Stimulated activated CD8-positive, alpha-beta memory T cell treated with anti-CD3 and anti-CD28 coated beads, Interleukin-4, amount 100 ng/mL, for 4 hours (primary cell): ENCODE measurements at regions not wholly inside any gene's neighbourhood (a gene's known extent, or its start where the extent isn't known, plus 50 kb on each side); places are given as distances from the start of the nearest gene placed in this dataset.

ENCODE experiments used
- DNase-seq, 2 donors: peaks; one replicate each; pipeline ENCODE4 v3.0.0-alpha.2; 2020; ENCODE audit warnings: low read depth in 2 of 2, low spot score in 1 of 2

DNA sequence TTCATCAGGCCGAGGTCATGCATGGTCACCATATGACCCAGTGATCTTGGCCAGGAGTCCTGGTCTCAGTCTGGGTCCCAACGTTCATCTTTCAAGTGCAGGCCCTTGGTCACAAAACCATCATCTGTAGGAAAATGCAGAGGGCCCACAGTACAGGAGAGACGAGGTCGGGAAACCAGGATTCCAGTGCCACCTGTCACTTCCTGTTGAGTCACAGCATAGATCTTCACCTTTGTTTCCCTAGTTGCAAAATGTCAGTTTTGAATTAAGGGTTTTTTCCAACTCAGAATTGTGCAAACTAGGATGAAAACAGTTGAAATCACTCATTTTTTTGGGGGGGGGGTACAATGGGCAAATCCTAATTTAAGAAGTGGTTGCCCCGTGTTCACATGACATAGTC, 162.2 kb downstream of the INSIG2 start:
- no peak for DNase-seq

DNA sequence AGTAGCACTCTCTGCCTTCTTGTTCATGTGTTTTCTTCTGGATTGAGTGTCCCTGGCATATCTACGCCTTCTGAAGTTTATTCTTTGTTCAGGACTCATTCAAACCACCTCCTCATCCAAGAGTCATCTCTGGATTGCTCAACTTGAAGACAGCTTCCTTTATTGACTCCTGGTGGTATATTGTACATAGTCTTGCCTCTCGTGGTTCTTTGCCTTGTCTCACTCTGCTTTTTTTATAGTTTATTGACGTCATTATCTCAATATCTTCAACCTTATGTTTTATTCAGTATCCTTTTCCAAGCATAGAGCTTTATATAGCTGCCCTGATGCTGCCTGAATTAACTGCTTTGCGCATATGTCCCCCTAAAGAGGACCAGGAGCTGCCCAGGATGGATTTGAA, 161.7 kb downstream of the INSIG2 start:
- DNase-seq = no peak

DNA sequence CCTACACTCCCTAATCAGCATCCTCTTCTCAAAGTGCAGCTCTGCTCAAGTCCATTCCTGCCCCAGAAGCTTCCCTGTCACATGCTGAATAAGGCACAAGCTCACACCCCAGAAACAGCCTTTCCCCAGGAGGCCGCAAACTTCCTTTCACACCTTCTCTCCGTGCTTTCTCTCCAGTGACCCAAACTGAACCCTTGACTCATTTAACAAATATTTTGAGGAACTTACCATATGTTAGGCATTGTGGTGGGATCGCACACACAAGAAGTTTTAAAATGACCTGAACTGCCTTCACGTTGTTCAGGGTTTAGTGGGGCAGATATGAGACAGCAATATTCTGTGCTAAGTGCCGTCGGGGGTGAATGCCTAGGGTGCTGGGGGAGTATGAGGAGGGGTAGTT, 161.3 kb downstream of the INSIG2 start:
- DNase-seq = no peak

DNA sequence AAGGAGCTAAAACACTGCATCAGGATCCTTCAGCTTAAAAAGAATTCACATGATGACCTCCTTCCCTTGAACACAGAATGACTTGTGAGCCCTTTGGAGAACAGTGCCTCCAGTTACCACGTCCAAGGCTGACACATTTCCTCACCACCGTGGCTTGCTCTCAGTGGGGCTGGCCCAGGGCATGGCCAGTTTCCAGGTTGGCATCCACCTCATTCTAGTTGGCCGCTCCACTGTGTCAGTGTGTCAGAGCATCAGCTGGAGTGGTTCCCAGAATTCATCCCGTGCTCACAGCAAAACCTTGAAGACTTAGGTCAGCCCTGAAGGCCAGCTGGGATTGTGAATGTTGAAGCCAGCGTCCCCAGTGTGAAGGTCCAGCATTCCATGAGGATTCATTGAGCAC, 158.5 kb downstream of the INSIG2 start:
- no peak for DNase-seq

DNA sequence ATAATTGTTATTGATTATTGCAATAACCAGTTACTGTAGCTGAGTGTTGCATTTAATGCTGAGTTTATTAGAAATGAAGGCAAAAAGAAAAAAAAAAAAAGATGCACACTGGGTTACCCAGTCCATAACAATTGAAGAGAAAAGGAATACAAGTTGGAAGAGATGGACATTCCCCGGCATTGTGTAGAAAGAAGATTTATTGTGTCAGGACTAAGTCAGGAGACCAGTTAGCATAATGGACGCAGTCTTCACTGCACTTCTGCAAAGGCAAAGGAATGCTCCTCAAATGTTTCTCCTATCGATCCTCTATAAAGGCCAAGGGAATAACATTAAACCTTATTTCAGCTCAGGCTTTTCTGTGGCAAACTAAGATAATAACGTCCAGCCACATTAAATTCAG, 157.8 kb downstream of the INSIG2 start:
- DNase-seq = no peak

DNA sequence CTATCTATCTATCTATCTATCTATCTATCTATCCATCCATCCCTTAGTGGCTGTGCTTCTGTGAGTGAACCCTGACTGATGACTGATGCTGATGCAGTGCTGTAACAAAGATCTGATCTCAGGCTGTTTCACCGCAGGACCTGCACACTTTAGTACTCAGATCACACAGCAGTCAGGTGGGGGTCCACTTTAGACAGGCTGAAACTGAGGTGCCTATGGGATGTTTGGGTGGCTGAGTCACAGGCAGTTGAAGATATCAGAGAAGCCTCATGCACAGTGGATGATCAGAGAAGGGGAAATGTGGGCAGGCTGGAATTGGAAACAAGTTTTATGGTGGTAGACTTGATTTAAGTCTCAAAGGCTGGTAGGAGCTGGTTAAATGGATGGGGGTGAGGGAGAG, 156.4 kb downstream of the INSIG2 start:
- DNase-seq = no peak

DNA sequence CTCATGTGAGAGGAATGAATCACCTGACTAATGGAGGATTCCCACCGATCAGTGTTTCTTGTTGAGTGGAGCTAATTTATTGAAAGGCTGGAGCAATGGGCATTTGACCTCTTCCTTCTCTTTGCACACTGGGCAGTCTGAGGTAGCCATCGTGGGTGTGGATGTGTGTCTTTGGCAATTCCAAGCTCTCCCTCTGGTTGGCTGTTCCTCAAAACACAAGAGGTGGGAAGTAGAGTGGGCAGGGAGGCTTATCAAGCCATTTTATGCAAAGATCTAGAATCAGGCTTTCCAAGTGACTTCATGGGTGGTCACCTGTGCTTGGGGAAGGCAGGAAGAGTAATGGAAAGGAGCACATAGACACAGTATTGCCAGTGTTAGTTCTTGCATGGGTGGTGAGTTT, 154.8 kb downstream of the INSIG2 start:
- DNase-seq = no peak

DNA sequence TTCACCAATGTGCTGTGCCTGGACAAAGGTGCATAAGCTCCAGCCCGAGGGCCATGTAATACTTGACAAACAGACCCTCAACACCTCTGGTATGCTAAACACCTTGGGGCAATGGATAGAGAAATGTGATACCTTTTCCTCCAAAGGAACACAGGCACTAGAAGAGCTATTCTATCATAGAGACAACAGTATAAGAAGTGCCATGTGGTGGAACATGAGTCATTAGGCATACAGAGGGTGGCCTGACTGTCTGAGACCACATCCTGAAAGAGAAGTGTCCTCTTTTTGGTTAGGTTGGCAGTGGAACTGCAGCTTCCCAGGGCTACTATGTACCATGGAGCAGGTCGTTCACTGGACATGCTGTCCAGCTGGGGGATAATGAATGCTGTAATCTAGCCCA, 153.9 kb downstream of the INSIG2 start:
- DNase-seq = no peak

DNA sequence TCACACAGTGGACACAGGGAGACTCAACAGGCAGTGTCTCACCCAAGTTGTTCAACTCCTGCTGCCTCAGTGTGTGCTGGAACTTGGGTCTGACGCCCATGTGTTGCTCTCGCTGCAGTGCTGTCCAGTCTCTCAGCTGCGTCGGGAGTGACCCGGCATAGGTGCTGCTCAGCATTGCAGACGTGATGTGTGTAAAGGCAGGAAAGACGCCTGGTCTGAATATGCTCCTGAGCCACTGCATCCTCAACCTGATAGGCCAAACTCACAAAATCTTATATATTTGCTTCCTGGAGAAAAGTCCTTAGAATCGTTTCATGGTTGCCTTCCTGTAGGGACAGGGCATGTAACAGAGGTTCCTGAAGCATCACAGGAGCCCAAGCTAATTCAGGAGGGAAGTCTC, 152.9 kb downstream of the INSIG2 start:
- no peak for DNase-seq

DNA sequence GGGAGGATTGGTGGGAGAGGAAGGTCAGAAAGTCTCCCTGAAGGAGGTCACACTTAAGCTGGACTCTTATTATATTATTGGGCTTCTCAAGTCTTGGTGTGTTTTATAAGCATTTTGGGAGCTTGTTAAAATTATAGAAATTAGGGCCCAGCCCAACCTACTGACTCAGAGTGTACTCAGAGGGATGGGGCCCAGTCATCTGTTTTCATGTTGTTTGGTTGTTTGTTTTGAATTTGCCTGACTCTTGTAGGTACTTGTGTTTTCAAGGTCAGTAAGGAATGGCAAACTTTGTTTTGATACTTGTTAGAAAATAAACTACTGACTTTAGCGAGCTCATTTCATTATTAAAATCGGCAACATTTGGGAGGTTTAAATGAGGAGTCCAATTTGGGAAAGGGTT, 152.0 kb downstream of the INSIG2 start:
- no peak for DNase-seq

DNA sequence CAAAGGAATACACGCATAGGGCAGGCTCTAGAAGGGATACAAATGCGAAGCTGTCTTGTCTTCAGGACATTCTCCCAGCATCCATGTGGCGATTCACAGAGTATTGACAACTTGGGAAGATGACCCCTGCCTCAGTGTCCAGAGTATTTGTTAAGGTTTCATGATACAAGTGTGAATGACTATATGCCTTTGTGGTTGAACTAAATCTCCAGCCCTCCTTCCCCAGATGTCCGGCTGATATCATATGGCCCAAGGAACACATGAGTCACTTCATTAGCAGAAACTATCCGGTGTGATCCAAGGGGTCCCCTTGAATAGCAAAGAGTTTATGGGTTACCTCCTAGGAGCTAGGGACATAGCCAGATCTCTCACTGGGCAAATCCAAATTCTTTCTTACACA, 151.0 kb downstream of the INSIG2 start:
- DNase-seq = no peak

DNA sequence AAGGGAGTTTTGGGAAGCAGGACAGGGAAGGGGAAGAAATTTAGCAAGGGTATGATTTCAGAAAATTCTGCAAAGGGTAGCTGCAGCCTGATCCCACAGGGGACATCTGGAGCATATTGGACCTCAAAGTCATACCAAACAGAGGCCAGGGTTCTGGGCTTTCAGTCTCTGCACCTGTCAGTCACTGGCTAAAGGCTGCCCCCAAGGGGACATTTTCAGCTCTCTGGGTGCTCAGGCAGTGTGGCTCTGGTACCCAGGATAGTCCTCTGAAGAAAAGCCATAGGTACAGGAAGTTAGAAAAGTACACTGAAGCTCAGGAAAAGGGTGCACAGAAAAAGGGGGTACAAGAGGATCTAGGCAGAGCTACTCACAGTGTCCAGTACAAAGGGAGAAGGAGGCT, 149.2 kb downstream of the INSIG2 start:
- DNase-seq = no peak

DNA sequence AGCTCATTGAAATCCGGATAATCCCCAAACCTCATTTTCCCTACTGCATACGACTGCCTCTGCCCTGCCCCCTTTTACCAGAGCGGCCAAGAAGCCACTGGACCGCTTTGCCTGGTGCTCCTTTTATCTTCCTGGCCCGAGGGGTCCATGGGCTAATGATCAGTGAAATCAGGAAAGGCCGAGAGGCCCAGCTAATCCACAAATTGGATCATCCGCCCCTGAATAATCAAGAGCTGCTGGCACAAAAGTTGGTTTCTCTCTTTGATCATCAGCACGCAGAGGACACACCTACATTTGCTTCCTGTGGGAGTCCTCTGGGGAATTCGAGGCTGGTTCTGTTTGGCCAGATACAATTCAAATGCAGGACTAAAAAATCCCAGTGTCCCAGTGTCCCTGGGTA, 144.5 kb downstream of the INSIG2 start:
- no peak for DNase-seq

DNA sequence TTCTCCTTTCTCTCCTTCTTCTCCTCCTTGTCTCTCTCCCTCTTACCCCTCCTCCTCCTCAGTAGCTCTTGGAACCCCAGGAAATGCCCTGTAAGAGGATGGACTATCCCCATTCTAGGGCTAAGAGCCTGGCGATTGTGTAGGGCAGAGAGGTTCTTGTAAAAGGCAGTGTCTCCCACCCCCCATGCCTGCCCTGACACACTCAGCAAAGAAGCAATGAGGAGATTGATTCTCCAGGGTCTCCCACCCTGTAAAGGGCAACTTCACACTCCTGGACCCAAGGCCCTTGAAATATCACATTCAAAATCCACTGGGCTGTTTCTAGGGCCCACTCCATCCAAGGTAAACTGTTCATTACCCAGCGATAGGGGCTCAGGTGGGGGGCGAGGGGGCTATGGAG, 144.1 kb downstream of the INSIG2 start:
- DNase-seq = no peak

DNA sequence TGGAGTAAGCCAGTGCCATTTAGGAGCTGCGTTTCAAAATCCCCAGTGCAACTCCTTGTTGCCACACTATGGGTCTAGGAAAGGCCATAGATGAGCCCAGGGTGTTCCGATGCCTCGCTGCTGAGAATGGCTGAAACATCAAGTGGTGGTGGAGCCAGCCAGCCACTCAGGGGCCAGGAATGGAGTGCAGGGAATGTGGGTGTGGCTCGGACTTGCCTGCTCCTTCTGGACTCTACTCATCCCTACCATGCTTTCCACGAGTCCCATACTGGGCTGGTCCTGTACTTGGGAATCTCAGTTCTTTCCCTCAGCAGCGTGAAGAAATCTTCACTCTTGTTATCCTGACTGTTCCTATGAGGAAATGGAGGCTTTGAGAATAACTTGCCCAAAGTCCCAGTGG, 143.5 kb downstream of the INSIG2 start:
- DNase-seq = no peak

DNA sequence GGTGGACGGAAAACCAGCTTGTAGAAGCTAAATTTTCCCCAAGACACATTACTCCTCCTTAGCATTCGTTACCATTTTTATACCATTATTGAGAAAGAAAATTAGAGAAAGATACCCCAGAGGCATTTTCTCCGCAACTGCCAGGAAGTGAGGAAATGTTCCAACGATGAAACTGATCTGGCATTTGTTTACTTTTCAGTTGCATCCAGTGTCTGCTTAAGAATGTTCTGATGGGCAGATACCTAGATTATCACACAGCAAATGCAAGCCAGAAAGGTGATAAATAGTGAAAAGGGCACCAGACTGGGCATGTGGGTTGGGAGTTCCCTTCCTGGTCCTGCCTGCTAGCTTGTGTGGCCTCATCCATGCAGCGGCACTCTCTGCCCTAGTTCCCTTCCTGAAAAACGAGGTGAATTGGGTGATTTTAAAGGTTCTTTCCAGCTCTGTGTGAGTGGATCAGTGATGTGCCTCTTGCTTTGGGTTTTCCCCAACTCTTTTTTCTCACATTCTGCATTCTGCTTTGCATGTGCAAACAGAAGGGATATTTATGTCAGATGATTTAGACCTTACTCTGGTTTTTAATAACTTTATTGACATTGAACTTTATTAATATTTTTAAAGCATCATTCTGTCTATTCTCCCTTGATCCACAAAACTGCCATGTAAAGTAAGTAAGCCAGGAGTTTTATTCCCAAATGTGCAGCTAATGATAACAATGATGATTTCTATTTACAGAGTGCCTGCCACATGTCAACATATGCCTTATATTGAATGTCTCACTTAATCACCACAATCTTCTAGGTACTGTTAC, 139.6 kb downstream of the INSIG2 start:
- DNase-seq = no peak

DNA sequence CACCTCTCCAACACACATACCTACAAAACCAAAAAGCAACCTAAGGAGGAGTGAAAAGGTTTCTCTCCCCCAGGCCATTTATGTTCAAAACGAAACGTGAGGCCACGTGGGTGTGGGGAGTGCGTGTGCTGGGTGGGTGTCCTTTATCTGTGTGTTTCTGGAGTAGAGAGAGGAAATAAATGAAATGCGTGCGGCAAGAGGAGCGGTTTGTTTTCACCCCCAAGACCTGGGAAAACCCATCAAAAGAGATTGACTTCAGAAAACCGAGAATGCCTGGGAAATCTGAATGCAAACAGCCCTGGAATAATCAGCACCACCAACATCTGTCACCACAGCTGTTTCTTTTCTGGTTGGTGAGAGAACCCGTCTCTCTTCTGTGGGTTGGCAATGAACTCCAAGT, 137.4 kb downstream of the INSIG2 start:
- DNase-seq = no peak

DNA sequence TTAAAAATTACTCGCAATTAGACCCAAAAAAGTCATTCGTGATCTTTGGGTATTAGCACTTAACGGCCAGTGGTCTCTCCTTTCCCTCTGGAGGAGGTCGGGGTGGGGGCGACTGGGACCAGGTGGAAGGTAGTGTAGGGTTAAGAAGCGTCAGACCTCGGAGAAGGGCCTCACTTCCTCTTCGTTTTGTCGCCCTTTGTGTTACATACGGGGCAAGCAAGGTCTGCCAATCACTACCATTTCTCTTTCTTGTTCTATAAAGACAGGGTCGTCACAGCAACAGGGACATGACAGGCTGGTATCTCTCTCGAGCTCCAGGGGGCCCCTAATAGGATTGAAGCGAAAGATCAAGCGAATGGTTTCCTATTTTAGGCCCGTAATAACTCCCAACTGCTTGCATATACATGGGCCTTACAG, 136.6 kb downstream of the INSIG2 start:
- no peak for DNase-seq

DNA sequence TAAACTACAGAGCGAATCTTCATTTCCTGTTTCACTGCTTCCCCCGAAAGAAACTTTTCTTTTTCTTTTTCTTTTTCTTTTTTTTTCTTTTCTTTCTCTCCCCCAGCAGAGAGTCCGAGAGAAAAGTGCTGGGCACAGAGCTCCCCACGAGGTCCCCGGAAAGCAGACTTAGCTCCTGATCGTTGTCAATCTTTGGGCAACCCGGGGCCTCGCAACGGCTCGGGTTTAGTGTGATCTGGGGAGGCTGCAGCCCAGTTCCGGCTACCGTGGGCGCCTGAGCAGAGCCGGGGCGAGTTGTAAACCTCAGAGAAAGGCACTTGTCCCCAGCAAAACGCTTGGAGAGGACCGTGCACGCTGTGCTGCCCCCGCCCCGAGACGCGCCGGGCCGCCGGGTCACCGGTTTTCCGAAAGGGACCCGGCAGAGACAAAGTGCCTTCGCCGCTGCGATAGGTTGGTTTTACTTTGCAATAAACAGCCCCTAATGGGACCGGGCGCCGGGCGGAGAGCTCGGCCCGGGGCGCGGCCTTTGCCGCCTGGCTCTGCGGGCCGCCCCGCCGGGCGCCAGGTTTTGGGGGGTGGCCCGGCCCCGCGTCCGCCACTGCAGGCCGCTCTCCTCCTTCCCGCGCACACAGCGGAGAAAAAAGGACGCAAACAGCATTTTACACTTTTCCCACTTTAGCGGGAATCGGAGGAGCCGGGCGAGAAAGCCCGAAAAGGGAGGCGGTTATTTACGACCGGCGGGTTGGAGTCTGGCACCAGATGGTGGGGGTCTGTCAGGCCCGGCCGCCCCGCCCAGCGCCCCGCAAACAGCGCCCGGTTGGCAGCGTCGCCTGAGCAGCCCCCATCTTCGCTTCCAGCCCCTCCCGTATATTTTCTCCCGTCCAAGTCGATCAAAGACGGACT, 136.0 kb downstream of the INSIG2 start:
- DNase-seq = no peak

DNA sequence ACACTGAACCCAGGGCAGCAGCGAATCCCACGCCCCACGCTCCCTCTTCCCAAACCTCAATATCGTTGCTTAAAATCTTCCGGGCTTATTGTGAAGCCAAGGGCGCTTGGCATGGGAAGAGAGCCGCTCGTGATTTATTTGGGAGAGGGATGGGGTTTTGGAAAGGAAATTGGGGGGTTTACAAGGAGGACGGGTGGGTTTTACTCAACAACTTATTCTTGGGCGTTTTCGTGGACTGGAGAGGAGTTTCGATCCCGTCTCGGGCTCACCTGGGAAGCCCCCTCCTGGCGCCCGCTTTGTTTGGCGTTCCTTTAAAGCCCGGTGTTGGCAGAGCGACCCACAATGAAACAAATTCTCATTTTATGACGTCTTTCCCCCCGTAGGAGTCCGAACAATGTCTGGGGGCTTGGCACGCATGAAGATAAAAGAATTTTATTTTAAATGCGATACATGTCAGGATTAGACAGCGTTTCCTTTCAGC, 135.3 kb downstream of the INSIG2 start:
- DNase-seq = no peak

DNA sequence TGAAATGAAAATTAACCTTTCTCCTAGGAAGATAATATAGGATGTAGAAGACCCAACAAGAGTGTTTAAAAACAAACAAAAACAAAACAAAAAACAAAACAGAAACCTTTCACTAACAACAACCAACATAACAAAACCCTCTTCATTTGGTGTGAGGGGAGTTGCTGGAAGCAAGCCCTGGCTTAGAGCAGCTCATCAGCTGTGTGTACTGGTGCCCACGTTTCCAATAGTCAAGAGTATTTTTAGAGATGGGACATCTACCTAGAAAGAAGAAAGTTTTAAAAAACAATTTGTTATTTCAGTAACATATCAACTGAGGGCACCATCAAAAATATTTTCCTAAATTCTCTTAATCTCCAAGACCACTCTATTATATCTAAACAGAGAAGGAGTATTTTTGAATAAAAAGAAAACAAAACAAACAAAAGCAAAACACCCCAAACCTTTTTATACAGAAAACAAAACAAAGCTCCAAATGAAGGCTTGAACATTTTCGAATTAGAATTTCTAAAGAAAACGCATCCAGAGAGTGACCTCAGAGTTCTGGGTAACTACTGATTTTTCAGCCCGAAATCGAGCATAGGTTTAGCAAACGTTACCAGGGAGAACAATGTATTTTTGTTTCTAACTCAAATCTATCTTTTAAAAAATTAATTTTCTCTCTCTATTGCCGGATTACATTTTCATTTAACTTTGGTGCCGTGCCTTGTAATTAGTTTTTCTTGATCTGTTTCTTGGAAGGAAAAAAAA, 134.6 kb downstream of the INSIG2 start:
- DNase-seq = no peak

DNA sequence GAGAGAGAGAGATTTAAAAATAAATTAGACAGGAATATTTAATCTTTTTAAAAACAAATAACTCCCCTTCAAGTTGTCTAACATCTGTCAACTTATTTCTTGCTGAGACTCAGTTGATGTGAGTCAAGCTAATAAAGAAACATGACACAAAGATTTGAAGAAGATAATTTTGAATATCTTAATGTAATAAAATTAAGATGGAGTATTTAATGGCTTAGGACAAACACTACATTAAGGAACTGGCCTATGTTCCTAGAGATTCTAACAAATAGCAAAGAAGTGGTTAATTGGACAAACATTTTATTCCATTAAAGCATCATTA, 134.0 kb downstream of the INSIG2 start:
- no peak for DNase-seq
